ENCODE measurements at regions not wholly inside any gene's neighbourhood (a gene's known extent, or its start where the extent isn't known, plus 50 kb on each side); places are given as distances from the start of the nearest gene placed in this dataset.

- TF ChIP-seq, protein P1, sequence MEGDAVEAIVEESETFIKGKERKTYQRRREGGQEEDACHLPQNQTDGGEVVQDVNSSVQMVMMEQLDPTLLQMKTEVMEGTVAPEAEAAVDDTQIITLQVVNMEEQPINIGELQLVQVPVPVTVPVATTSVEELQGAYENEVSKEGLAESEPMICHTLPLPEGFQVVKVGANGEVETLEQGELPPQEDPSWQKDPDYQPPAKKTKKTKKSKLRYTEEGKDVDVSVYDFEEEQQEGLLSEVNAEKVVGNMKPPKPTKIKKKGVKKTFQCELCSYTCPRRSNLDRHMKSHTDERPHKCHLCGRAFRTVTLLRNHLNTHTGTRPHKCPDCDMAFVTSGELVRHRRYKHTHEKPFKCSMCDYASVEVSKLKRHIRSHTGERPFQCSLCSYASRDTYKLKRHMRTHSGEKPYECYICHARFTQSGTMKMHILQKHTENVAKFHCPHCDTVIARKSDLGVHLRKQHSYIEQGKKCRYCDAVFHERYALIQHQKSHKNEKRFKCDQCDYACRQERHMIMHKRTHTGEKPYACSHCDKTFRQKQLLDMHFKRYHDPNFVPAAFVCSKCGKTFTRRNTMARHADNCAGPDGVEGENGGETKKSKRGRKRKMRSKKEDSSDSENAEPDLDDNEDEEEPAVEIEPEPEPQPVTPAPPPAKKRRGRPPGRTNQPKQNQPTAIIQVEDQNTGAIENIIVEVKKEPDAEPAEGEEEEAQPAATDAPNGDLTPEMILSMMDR (IDR thresholded peaks at IDR 0.05; ENCODE audit: low read depth, low read length) = no peak
- TF ChIP-seq EZH2phosphoT487 (IDR thresholded peaks at IDR 0.05; ENCODE audit: low read depth) = no peak
Measured at GRCh38 chr1:244948416-244948815, 84.1 kb upstream of the HNRNPU start.
